Activated CD8-positive, alpha-beta memory T cell treated with anti-CD3 and anti-CD28 coated beads for 48 hours (primary cell): ENCODE measurements at regions not wholly inside any gene's neighbourhood (a gene's known extent, or its start where the extent isn't known, plus 50 kb on each side); places are given as distances from the start of the nearest gene placed in this dataset.

ENCODE experiments used
- DNase-seq, 3 experiments: peaks; one replicate each; pipeline ENCODE4 v3.0.0-alpha.2; 2020; ENCODE audit warnings: low read depth in 2 of 3, low spot score in 2 of 3

GRCh38 chr10:118181021-118181420 lies 134.3 kb upstream of the RAB11FIP2 start:
- no peak for DNase-seq

- no peak for DNase-seq
These were observed 128.4 kb upstream of the RAB11FIP2 start for GRCh38 chr10:118175148-118175547.

GRCh38 chr10:118173296-118173695 lies 126.6 kb upstream of the RAB11FIP2 start:
- DNase-seq: no peak

GRCh38 chr10:118171861-118172260 lies 125.1 kb upstream of the RAB11FIP2 start:
- no peak for DNase-seq

- no peak for DNase-seq
These were observed 120.4 kb upstream of the RAB11FIP2 start for GRCh38 chr10:118167056-118167700.

- no peak for DNase-seq
These were observed 116.5 kb upstream of the RAB11FIP2 start for GRCh38 chr10:118163217-118163616.

- DNase-seq: no peak
These were observed 114.9 kb upstream of the RAB11FIP2 start for GRCh38 chr10:118161461-118162246.

GRCh38 chr10:118153287-118153686 lies 106.5 kb upstream of the RAB11FIP2 start:
- no peak for DNase-seq

- no peak for DNase-seq
These were observed 104.7 kb upstream of the RAB11FIP2 start for GRCh38 chr10:118151461-118151860.

- DNase-seq: no peak
These were observed 101.5 kb upstream of the RAB11FIP2 start for GRCh38 chr10:118148247-118148646.

GRCh38 chr10:118145256-118145655 lies 98.5 kb upstream of the RAB11FIP2 start:
- no peak for DNase-seq

GRCh38 chr10:118141471-118141870 lies 94.7 kb upstream of the RAB11FIP2 start:
- no peak for DNase-seq

GRCh38 chr10:118139321-118139720 lies 92.6 kb upstream of the RAB11FIP2 start:
- no peak for DNase-seq

GRCh38 chr10:118128675-118129074 lies 81.9 kb upstream of the RAB11FIP2 start:
- DNase-seq: no peak

- DNase-seq: no peak
These were observed 72.0 kb upstream of the RAB11FIP2 start for GRCh38 chr10:118118716-118119115.

- no peak for DNase-seq
These were observed 70.1 kb upstream of the RAB11FIP2 start for GRCh38 chr10:118116715-118117449.

GRCh38 chr10:118116362-118116714 lies 69.6 kb upstream of the RAB11FIP2 start:
- no peak for DNase-seq

- no peak for DNase-seq
These were observed 69.0 kb upstream of the RAB11FIP2 start for GRCh38 chr10:118115701-118116100.

GRCh38 chr10:118114992-118115391 lies 68.3 kb upstream of the RAB11FIP2 start:
- DNase-seq: no peak

- DNase-seq: no peak
These were observed 65.9 kb upstream of the RAB11FIP2 start for GRCh38 chr10:118112543-118113125.

- no peak for DNase-seq
These were observed 64.0 kb upstream of the RAB11FIP2 start for GRCh38 chr10:118110750-118111149.
